Medulla oblongata (tissue), 1 donor: ENCODE measurements at regions not wholly inside any gene's neighbourhood (a gene's known extent, or its start where the extent isn't known, plus 50 kb on each side); places are given as distances from the start of the nearest gene placed in this dataset.
"Not testable (repeated sequence)": the region's sequence is repeated elsewhere in the genome, so short reads cannot be mapped to it uniquely, and the experiment has no call there.

ENCODE experiments used
- DNase-seq: peaks from one replicate; pipeline ENCODE4 v3.0.0-alpha.2; 2015; ENCODE audit errors: extremely low spot score

DNA sequence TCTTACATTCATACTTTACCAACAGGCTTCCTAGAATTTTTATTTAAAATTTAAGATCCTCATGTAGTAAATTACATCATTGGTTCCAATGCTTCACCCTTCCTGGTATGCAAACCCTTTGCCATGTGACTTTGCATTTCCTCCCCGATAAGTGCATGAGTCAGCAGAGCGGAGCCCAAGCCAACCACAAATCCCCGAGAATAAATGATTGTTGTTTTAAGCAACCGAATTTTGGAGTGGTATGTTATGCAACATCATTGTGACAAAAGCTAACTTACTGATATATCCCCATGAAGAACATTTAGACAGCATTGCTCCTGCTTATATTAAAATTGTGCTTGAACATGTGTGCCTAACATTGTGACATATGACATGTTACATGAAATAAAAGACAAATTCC lies 199.4 kb upstream of the DDX53 start:
- DNase-seq: no peak

DNA sequence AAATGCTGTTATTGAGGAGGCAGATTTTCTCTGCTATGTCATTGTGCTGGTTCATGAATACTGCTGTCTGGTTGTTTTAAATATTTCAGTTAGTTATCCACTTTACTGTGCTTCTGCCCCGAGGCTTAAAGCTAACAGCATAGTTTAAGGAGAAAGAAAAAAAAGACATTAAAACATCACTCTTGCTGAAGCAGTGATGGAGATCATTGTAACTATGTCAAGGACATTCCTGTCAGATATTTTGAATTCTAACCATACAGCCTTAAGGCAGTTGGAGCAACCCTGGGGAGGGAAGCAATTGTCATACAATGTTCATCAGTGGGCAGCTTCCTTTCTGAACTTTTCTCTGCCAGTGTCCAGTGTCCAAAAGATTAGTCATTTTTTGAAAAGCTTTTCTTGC lies 199.0 kb upstream of the DDX53 start:
- DNase-seq: no peak

- DNase-seq: no peak
Measured at GRCh38 chrX:22803353-22803752, 196.4 kb upstream of the DDX53 start.

- DNase-seq: no peak
Measured at GRCh38 chrX:22810876-22811275, 188.9 kb upstream of the DDX53 start.

GRCh38 chrX:22818061-22818460 lies 181.7 kb upstream of the DDX53 start:
- no peak for DNase-seq

DNA sequence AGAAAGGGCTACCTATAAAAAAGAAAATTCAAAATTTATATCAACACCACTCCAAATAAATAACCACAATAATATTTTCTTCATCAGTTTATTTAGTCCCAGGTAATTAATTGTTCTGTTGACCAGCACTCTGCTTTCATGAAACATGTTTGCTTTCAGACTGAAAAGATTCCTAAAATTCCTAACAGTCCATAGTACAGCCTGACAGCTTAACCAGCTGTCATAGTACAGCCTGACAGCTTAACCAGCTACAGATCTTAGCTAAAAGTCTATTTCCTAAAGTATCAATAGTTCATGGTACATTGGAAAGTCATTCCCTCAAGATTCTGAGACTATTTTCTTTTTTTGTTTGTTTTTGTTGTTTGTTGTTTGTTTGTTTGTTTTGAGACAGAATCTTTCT lies 144.1 kb upstream of the DDX53 start:
- DNase-seq: no peak

- no peak for DNase-seq
Measured at GRCh38 chrX:22859642-22860041, 140.1 kb upstream of the DDX53 start.

GRCh38 chrX:22866801-22867200 lies 133.0 kb upstream of the DDX53 start:
- DNase-seq: not testable (repeated sequence)

GRCh38 chrX:22882543-22882942 lies 117.2 kb upstream of the DDX53 start:
- no peak for DNase-seq

DNA sequence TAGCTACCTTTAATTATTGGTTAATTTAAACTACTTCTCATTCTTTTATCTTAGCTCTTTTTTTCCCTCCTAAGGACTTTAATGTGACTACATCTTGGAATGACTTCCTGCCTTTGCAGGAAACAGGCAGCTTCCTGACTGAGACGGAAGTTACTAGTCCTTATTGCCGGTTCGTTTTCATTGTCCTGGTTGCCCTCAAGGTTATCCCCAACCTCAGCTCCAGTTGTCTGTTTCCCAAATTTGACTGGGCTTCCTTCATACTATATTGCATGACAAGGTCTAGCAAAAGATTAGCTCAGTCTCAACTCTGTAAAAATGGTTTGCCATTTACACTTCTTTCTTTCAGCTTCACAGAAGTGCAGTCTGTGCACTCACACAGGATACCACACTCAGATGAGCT lies 109.9 kb upstream of the DDX53 start:
- no peak for DNase-seq

GRCh38 chrX:22912616-22913015 lies 87.1 kb upstream of the DDX53 start:
- DNase-seq: no peak

DNA sequence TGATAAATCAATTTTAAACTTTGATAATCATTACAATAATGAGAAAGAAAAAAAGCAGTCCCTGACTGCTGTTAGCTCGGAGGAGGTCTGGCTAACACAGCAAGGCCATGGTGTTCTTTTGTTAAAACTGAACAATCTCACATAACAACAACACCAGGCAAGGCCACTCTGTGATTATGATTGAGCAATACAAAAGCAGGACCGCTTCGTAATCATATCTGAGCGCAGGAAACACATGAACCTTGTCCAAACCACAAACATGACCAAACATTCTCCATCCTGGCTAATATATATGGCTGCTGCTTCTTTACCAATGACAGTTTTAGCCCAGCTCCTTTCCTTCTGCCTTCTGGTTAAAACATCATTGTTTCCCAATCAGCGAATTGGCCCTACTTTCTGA lies 76.8 kb upstream of the DDX53 start:
- no peak for DNase-seq

- no peak for DNase-seq
Measured at GRCh38 chrX:22934640-22935039, 65.1 kb upstream of the DDX53 start.

DNA sequence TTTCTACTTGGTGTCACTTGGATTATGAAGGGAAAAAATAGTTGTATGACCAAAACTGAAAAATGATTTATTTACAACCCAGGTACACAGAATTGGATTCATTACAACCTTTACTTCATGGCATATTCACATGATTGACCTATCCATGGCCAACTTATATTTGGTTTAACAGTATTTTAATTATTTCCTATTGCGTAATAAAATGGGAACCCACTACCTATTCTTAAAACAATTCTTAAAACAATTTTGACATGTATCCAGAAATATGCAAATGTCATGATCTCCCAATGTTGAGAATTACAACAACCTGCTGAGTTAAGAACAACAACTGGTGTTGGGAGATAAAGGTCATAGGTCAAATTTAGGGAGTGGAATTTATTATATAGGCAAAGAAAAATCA lies 54.8 kb upstream of the DDX53 start:
- DNase-seq: no peak
